H1 (cell line): ENCODE measurements at regions not wholly inside any gene's neighbourhood (a gene's known extent, or its start where the extent isn't known, plus 50 kb on each side); places are given as distances from the start of the nearest gene placed in this dataset.

Experiments
- ATF3 ChIP-seq: IDR thresholded peaks from 2 replicates; pipeline ENCODE4 v1.6.1; 2011; ENCODE audit warnings: low read depth, mild to moderate bottlenecking, low read length; ENCODE audit not compliant: insufficient read depth
- CHD7 ChIP-seq: fragments of 300-600 bp; sonication (generic); IDR thresholded peaks from 2 replicates; pipeline ENCODE4 v1.7.1; 2012; ENCODE audit warnings: low read length, moderate library complexity, mild to moderate bottlenecking, inconsistent platforms; ENCODE audit not compliant: insufficient replicate concordance
- EGR1 ChIP-seq: IDR thresholded peaks from 2 replicates; pipeline ENCODE4 v1.6.1; 2011; ENCODE audit warnings: low read depth, low read length, borderline replicate concordance
- EP300 ChIP-seq, 2 experiments: IDR thresholded peaks; 1 replicate in 1 of 2; 2 replicates in 1 of 2; pipeline ENCODE4 v1.6.1; 2011 to 2012; ENCODE audit warnings: low read depth in 2 of 2, low read length in 2 of 2, mild to moderate bottlenecking in 2 of 2, borderline replicate concordance in 1 of 2, inconsistent platforms in 1 of 2, moderate library complexity in 1 of 2
- HDAC2 ChIP-seq, 2 experiments: fragments of 300-600 bp in 1 of 2; sonication (generic) in 1 of 2; IDR thresholded peaks; 2 replicates each; pipeline ENCODE4 v1.6.1; 2011 to 2012; ENCODE audit warnings: low read depth in 2 of 2, low read length in 2 of 2, mild to moderate bottlenecking in 2 of 2, moderate library complexity in 2 of 2, borderline replicate concordance in 1 of 2, inconsistent platforms in 1 of 2
- JUND ChIP-seq: IDR thresholded peaks from 2 replicates; pipeline ENCODE4 v1.6.1; 2011; ENCODE audit warnings: mild to moderate bottlenecking, improper control_type of control experiment, low read length
- KDM1A ChIP-seq: fragments of 200-600, 300-600 bp; sonication (generic); IDR thresholded peaks from 2 replicates; pipeline ENCODE4 v1.7.1; 2016; ENCODE audit warnings: mild to moderate bottlenecking, low read length, borderline replicate concordance
- NRF1 ChIP-seq: IDR thresholded peaks from 2 replicates; pipeline ENCODE4 v1.6.1; 2011; ENCODE audit warnings: mild to moderate bottlenecking, low read depth, low read length, improper control_type of control experiment
- SAP30 ChIP-seq: fragments of 300-600 bp; sonication (generic); IDR thresholded peaks from 2 replicates; pipeline ENCODE4 v1.7.1; 2012; ENCODE audit warnings: low read length, moderate library complexity, mild to moderate bottlenecking, inconsistent platforms; ENCODE audit not compliant: insufficient read depth, insufficient replicate concordance
- SIN3A ChIP-seq, 2 experiments: IDR thresholded peaks in 1 of 2; conservative IDR thresholded peaks in 1 of 2; 2 replicates each; pipeline ENCODE4 v1.6.1; 2011 to 2012; ENCODE audit warnings: low read length in 2 of 2, improper control_type of control experiment in 1 of 2, low read depth in 1 of 2, mild to moderate bottlenecking in 1 of 2
- SP4 ChIP-seq: IDR thresholded peaks from 2 replicates; pipeline ENCODE4 v1.6.1; 2012; ENCODE audit warnings: low read length, inconsistent platforms

GRCh38 chr18:2036086-2036485, 535.2 kb downstream of the METTL4 start (continued):
- TF ChIP-seq CHD7: no peak
- no peak for TF ChIP-seq EGR1
- TF ChIP-seq SIN3A (conservative IDR thresholded peaks at IDR 0.05 in 1 of 2, IDR thresholded peaks at IDR 0.05 in 1 of 2; ENCODE audit: low read depth in 1 of 2, low read length in 2 of 2): no peak
- TF ChIP-seq NRF1: no peak
- no peak for TF ChIP-seq SP4
- TF ChIP-seq SAP30: no peak
- no peak for TF ChIP-seq ATF3
- TF ChIP-seq EP300 (IDR thresholded peaks at IDR 0.05; ENCODE audit: borderline replicate concordance in 1 of 2, low read depth in 2 of 2, low read length in 2 of 2): no peak
- TF ChIP-seq KDM1A: no peak
- no peak for TF ChIP-seq HDAC2 (IDR thresholded peaks at IDR 0.05; ENCODE audit: borderline replicate concordance in 1 of 2, low read depth in 2 of 2, low read length in 2 of 2)
- no peak for TF ChIP-seq JUND
